Left ventricle myocardium superior (tissue), 1 donor: ENCODE measurements at regions not wholly inside any gene's neighbourhood (a gene's known extent, or its start where the extent isn't known, plus 50 kb on each side); places are given as distances from the start of the nearest gene placed in this dataset. TPM values are rescaled to one million over a fixed set of nuclear protein-coding genes. Genes with fewer than 3 reads are reported as not detected.
"Not testable (repeated sequence)": the region's sequence is repeated elsewhere in the genome, so short reads cannot be mapped to it uniquely, and the experiment has no call there.

Source experiments
- ATAC-seq: fragments of 200-7000 bp; cut with Tn5 transposase; one replicate; pipeline ENCODE4 v1.9.1; 2020; ENCODE audit warnings: mild to moderate bottlenecking, moderate library complexity
- DNase-seq: peaks from one replicate; pipeline ENCODE4 v3.0.0-alpha.2; 2020
- intact Hi-C: fragments of 100-400 bp; cut with micrococcal nuclease; formaldehyde crosslinking; loops from one replicate; pipeline ENCODE4 v1.11.0; 2022
- microRNA-seq: library from miRNA; unstranded; fragments of <30 nt; microRNA quantifications from one replicate; pipeline ENCODE4 v1.2.0, GENCODE V29; 2020; ENCODE audit warnings: borderline number of aligned reads
- donor health status: DM: no; HTN: yes; CAD: no; lungs with severe emphysema.

- intact Hi-C loops, result no loop called here
- DNase-seq (no peak), ATAC-seq (no peak)
These were observed 274.4 kb downstream of the TDRD3 start for GRCh38 chr13:60671386-60671785.

- intact Hi-C loops, result no loop called here
- DNase-seq (no peak), ATAC-seq (no peak)
These were observed 266.8 kb downstream of the TDRD3 start for GRCh38 chr13:60663788-60664187.

GRCh38 chr13:60662595-60662994, 265.6 kb downstream of the TDRD3 start:
- ATAC-seq, result no peak
- no peak for DNase-seq
- intact Hi-C loops, result no loop called here

GRCh38 chr13:60661521-60661920, 264.5 kb downstream of the TDRD3 start:
- intact Hi-C loops, result no loop called here
- ATAC-seq, result no peak
- no peak for DNase-seq

GRCh38 chr13:60657586-60657985, 260.6 kb downstream of the TDRD3 start:
- ATAC-seq, intact Hi-C loops, DNase-seq: not testable (repeated sequence)

- ATAC-seq (no peak), DNase-seq (no peak)
- intact Hi-C loops, result no loop called here
These were observed 258.2 kb downstream of the TDRD3 start for GRCh38 chr13:60655256-60655655.

- ATAC-seq (peak; percentile 73), DNase-seq (peak; percentile 58)
- intact Hi-C loops, result no loop called here
These were observed 257.4 kb downstream of the TDRD3 start for GRCh38 chr13:60654415-60654814.

GRCh38 chr13:60647547-60647946, 250.5 kb downstream of the TDRD3 start:
- DNase-seq (no peak), ATAC-seq (no peak)
- intact Hi-C loops, result no loop called here

GRCh38 chr13:60646620-60647019, 249.6 kb downstream of the TDRD3 start:
- ATAC-seq (no peak), DNase-seq (no peak)

GRCh38 chr13:60645676-60646075, 248.7 kb downstream of the TDRD3 start:
- no peak for DNase-seq
- intact Hi-C loops, result no loop called here
- no peak for ATAC-seq

More at GRCh38 chr13:60646620-60647019, 249.6 kb downstream of the TDRD3 start:
- intact Hi-C loops, result no loop called here

GRCh38 chr13:60642552-60642951, 245.5 kb downstream of the TDRD3 start:
- no peak for ATAC-seq
- intact Hi-C loops, result no loop called here
- no peak for DNase-seq

GRCh38 chr13:60629158-60629557, 232.1 kb downstream of the TDRD3 start:
- intact Hi-C loops, result no loop called here
- DNase-seq, result no peak
- no peak for ATAC-seq

- ATAC-seq, result no peak
- DNase-seq, result no peak
- intact Hi-C loops, result no loop called here
These were observed 230.2 kb downstream of the TDRD3 start for GRCh38 chr13:60627071-60627686.

Small RNA genes lying in the stretch of these regions (microRNA-seq; reads per million reads assigned to microRNA genes)
- gene MIR3169, result not detected
